BLaER1 treated with 17β-estradiol and CSF1 and Interleukin-3, amounts not matched to agents 10 nM and 100 nM (cell line): ENCODE measurements at regions not wholly inside any gene's neighbourhood (a gene's known extent, or its start where the extent isn't known, plus 50 kb on each side); places are given as distances from the start of the nearest gene placed in this dataset.
A peak's percentile ranks its signal among the peaks of the same experiment; 100 is the strongest.

Experiments used
- H3K27ac ChIP-seq, 11 experiments: shearing (Covaris generic); formaldehyde crosslinking; 2 replicates each; pipeline ENCODE4 v1.8.1; 2022
- H3K27me3 ChIP-seq, 11 experiments: shearing (Covaris generic); formaldehyde crosslinking; 2 replicates each; pipeline ENCODE4 v1.8.1; 2022
- H3K36me3 ChIP-seq, 11 experiments: shearing (Covaris generic); formaldehyde crosslinking; 2 replicates each; pipeline ENCODE4 v1.8.1; 2022
- H3K4me1 ChIP-seq, 10 experiments: shearing (Covaris generic); formaldehyde crosslinking; 2 replicates each; pipeline ENCODE4 v1.8.1; 2022
- H3K4me2 ChIP-seq, 11 experiments: shearing (Covaris generic); formaldehyde crosslinking; 2 replicates each; pipeline ENCODE4 v1.8.1; 2022
- H3K4me3 ChIP-seq, 10 experiments: shearing (Covaris generic); formaldehyde crosslinking; 2 replicates each; pipeline ENCODE4 v1.8.1; 2022
- H3K9ac ChIP-seq, 11 experiments: shearing (Covaris generic); formaldehyde crosslinking; 2 replicates each; pipeline ENCODE4 v1.8.1; 2022
- H3K9me3 ChIP-seq, 11 experiments: shearing (Covaris generic); formaldehyde crosslinking; replicated peaks in 1 of 11; 2 replicates each; pipeline ENCODE4 v1.8.1; 2022
- H4K20me1 ChIP-seq, 11 experiments: shearing (Covaris generic); formaldehyde crosslinking; 2 replicates each; pipeline ENCODE4 v1.8.1; 2022
- Cebpa-rat ChIP-seq, 11 experiments: shearing (Covaris generic); IDR thresholded peaks; 2 replicates each; pipeline ENCODE4 v1.8.1; 2022

DNA sequence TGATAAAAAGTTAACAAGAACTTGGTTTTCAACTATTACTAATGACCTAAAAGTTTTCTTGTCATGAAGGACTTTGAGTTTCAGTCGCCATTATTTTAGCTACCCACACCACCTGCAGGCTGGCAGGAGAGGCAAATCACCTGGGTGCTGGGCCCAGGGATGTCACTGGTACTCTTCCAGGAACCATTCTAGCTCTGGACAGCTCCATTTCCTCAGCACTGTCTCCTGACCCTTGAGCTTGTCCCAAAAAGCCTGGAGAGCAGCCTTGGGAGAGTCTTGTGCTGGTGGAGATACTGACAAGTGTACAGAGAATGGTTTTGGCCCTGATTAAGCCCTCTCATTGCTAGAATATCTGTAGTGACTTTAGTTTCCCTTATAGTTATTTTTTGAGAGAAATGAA, 1924.1 kb upstream of the WWC1 start:
- Histone ChIP-seq H3K9ac (no peak overlapping the region), H3K27ac (no peak overlapping the region), H4K20me1 (no peaks in the 10 kb centered on the region), H3K27me3 (no peaks in the 10 kb centered on the region), H3K36me3 (no peaks in the 10 kb centered on the region), H3K4me1 (peaks cover 0 to 10% (median 0%) of the 10 kb centered on the region in 10 experiments; a peak in 4 of 20 replicates), H3K4me2 (no peak overlapping the region), H3K4me3 (no peak overlapping the region), H3K9me3 (peaks cover 0 to 4% (median under 1%) of the 10 kb centered on the region in 11 experiments; a peak in 4 of 22 replicates)
- no peak for TF ChIP-seq Cebpa-rat (IDR thresholded peaks at IDR 0.05)

DNA sequence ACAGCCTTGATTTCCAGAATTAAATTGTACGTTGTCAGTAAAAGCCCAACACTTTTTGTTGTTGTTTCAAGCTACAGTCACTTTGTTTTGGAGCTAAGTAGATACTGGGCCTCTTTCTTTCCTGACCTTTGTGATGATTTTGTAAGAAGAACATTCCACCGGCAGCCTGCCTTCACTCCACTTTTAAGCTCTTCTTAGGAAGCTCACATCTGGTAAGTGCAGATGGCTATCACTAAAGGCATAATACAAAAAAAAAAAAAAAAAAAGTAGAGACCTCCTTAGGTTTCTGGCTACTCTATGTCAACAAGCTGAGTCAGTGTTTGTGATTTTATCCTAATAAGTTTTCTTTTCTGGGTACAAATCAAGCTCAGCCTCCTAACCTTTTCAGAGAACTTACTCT, 1922.1 kb upstream of the WWC1 start:
- H3K4me3 ChIP-seq: no peak overlapping the region
- no peak overlapping the region for H3K27ac ChIP-seq
- H3K4me1 ChIP-seq: peaks cover 0 to 10% (median 0%) of the 10 kb centered on the region in 10 experiments; a peak in 4 of 20 replicates
- no peaks in the 10 kb centered on the region for H3K27me3 ChIP-seq
- no peaks in the 10 kb centered on the region for H3K9me3 ChIP-seq
- no peak for TF ChIP-seq Cebpa-rat (IDR thresholded peaks at IDR 0.05)
- H3K9ac ChIP-seq: no peak overlapping the region
- H4K20me1 ChIP-seq: no peaks in the 10 kb centered on the region
- H3K36me3 ChIP-seq: no peaks in the 10 kb centered on the region
- H3K4me2 ChIP-seq: no peak overlapping the region

DNA sequence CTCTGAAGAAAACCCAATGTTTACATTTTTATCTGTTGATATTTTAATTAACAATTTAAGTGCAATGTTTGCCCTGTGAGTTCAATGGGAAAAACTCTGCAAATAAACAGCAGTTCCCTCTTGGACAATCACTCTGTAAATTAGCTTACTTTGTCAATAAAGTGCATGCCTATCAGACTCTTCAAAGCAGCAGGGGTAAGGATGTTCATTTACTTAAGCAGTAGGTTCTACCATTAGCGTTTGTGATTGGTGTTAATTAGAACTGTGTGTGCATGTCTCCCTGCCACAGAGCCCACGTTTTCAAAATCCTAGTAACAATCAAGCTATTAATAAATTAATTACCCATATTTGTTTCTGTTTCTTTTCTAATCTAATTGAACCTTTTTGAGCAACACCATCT, 1921.6 kb upstream of the WWC1 start:
- no peaks in the 10 kb centered on the region for H4K20me1 ChIP-seq

DNA sequence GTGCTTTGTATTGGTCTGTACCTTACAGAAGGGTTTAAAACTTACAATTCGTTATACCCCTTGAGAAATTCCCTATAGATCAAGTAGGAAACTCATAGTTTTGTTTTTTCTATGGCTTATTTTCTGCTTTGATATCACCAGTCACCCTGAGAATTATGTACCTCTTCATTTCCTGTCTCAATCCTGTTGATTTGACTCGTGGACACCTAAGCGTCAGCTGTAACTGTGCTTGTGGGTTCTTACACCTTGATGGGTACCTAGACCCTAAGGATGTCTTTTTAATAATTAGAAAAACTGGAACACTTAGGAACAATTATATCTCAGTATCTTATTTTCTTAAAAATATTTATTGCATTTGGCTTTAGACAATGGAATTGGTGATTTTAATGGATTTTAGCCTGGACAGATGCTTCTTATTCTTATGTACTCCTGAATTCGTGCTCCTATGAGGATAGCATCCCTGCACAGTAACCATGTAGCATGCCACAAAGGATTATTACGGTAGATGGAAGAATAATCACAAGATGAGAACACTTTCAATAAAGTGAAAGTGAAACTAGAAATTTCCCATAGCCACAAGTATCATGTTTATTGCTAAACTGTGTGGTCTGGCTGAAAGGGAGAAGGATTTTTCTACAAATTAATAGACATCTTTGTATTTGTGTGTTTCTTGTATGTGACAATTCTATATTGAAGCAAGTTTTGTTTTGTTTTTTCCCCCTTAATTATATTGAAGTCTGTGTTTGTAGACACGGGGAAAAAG, 1920.3 kb upstream of the WWC1 start:
- no peak overlapping the region for H3K9ac ChIP-seq
- no peak overlapping the region for H3K4me3 ChIP-seq
- no peak for TF ChIP-seq Cebpa-rat (IDR thresholded peaks at IDR 0.05)

More for the DNA sequence above, 1921.6 kb upstream of the WWC1 start:
- TF ChIP-seq Cebpa-rat (IDR thresholded peaks at IDR 0.05): no peak
- Histone ChIP-seq H3K36me3 (no peaks in the 10 kb centered on the region), H3K27ac (no peak overlapping the region), H3K4me1 (peaks cover 0 to 10% (median 0%) of the 10 kb centered on the region in 10 experiments; a peak in 4 of 20 replicates), H3K9me3 (no peaks in the 10 kb centered on the region), H3K4me3 (no peak overlapping the region), H3K9ac (no peak overlapping the region), H3K27me3 (no peaks in the 10 kb centered on the region), H3K4me2 (no peak overlapping the region)

DNA sequence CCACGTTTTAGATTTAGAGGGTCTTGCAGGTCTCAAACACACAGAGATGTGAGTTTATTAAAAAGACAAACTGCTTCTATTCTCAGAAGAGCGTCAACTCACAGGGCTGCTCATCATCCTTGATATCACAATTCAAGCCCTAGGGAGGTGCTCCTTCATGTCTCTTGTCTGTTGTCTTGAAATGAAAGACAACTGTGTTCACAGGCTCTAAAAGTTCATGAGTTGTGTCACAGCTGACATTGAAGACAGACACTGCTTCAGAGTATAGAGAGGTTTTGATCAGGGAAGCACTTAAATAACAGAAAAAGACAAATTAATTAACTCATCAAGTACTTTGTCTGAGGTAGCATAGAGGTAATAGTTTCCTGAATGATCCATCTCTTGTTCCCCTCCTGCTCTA, 1917.6 kb upstream of the WWC1 start:
- no peaks in the 10 kb centered on the region for H3K36me3 ChIP-seq
- H4K20me1 ChIP-seq: no peaks in the 10 kb centered on the region
- no peak overlapping the region for H3K9ac ChIP-seq
- no peak overlapping the region for H3K4me3 ChIP-seq
- H3K27me3 ChIP-seq: no peaks in the 10 kb centered on the region
- H3K4me1 ChIP-seq: peaks cover 0 to 10% (median 0%) of the 10 kb centered on the region in 10 experiments; a peak in 4 of 20 replicates
- peaks cover 5 to 12% (median 10%) of the 10 kb centered on the region in 11 experiments for H3K9me3 ChIP-seq
- no peak overlapping the region for H3K27ac ChIP-seq
- H3K4me2 ChIP-seq: no peak overlapping the region
- TF ChIP-seq Cebpa-rat (IDR thresholded peaks at IDR 0.05): no peak

More for the DNA sequence above, 1920.3 kb upstream of the WWC1 start:
- H3K4me1 ChIP-seq: peaks cover 0 to 10% (median 0%) of the 10 kb centered on the region in 10 experiments; a peak in 4 of 20 replicates
- H3K4me2 ChIP-seq: peak overlapping the region in 10 of 11 experiments; percentile 20 to 71 (median 43); a peak in 16 of 22 replicates
- H3K27me3 ChIP-seq: no peaks in the 10 kb centered on the region
- peak overlapping the region in 1 of 11 experiments; percentile 22; a peak in 1 of 22 replicates for H3K27ac ChIP-seq
- no peaks in the 10 kb centered on the region for H4K20me1 ChIP-seq
- no peaks in the 10 kb centered on the region for H3K36me3 ChIP-seq
- no peaks in the 10 kb centered on the region for H3K9me3 ChIP-seq

DNA sequence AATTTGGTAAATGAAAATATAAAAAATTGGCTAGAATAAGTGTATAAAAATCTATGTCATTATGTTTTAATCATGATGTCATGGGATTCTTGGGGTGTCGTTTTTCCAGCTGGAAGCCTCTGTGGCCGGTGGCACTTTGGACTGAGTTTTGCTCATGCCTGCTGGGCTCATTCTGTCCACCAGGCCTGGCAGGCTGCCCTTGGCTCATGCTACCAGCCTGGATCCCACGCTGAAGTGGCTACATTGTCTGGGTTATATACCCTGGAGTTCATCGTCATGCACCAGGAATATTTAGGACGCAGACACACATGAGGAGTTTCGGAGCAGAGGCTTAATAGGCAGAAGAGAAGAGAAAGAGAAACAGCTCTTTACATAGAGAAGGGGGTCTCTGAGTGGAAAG, 1913.7 kb upstream of the WWC1 start:
- TF ChIP-seq Cebpa-rat (IDR thresholded peaks at IDR 0.05): no peak

DNA sequence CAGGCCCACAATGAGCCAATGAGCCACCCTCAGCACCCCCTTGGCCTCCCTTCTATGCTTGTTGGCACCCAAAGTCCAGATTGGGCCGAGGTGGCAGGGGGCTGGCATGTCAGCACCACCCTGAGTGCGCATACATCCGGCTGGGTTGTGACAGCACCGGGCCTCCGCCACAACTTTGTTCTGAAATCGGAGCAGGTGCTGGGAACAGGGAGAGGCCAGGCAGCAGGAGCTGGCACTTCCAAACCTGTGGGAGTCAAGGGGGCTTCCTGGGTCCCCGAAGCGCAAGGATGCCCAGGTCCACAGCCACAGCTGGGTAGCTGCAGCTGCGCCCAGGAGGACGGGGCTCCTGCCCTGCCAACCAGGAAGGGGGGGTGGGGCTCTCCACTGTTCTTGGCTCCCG, 1911.9 kb upstream of the WWC1 start:
- TF ChIP-seq Cebpa-rat (IDR thresholded peaks at IDR 0.05): no peak
- H3K4me3 ChIP-seq: no peak overlapping the region; a peak in 1 of 20 replicates

More for the DNA sequence above, 1913.7 kb upstream of the WWC1 start:
- H3K9me3 ChIP-seq: peaks cover 16 to 25% (median 21%) of the 10 kb centered on the region in 11 experiments
- H3K27me3 ChIP-seq: no peaks in the 10 kb centered on the region
- H3K27ac ChIP-seq: no peak overlapping the region
- no peak overlapping the region for H3K4me3 ChIP-seq
- no peak overlapping the region for H3K4me2 ChIP-seq
- H3K9ac ChIP-seq: no peak overlapping the region
- H4K20me1 ChIP-seq: no peaks in the 10 kb centered on the region
- no peaks in the 10 kb centered on the region for H3K4me1 ChIP-seq
- H3K36me3 ChIP-seq: no peaks in the 10 kb centered on the region

DNA sequence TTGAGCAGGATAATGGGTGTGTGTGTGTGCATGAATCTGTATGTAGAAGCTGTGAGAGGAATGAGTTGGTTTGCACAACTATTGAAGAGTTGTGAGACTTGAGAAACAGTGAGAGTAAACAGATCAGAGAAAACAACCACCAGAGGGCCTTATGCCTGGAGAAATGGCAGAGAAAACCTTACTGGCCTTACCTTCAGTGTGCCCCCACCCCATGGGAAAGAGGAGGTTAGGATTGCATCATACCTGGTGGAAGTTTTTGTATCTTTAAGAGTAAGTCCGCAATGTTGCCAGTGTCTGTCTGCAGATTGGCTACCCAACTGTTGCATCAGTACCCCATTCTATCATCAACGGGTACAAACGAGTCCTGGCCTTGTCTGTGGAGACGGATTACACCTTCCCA, 1909.4 kb upstream of the WWC1 start:
- Histone ChIP-seq H3K36me3 (no peaks in the 10 kb centered on the region), H3K9me3 (peaks cover 16 to 25% (median 21%) of the 10 kb centered on the region in 11 experiments), H3K9ac (no peak overlapping the region), H3K27ac (no peak overlapping the region), H3K4me1 (no peaks in the 10 kb centered on the region), H3K4me3 (no peak overlapping the region), H3K27me3 (no peaks in the 10 kb centered on the region), H3K4me2 (no peak overlapping the region), H4K20me1 (no peaks in the 10 kb centered on the region)
- peak in 2 of 11 experiments; percentile 11 to 36; a peak in 1 of 22 replicates for TF ChIP-seq Cebpa-rat (IDR thresholded peaks at IDR 0.05)

More for the DNA sequence above, 1911.9 kb upstream of the WWC1 start:
- Histone ChIP-seq H4K20me1 (no peaks in the 10 kb centered on the region), H3K27me3 (no peaks in the 10 kb centered on the region), H3K9me3 (peaks cover 16 to 25% (median 21%) of the 10 kb centered on the region in 11 experiments), H3K27ac (no peak overlapping the region), H3K4me2 (no peak overlapping the region), H3K36me3 (no peaks in the 10 kb centered on the region), H3K4me1 (no peaks in the 10 kb centered on the region), H3K9ac (no peak overlapping the region)

DNA sequence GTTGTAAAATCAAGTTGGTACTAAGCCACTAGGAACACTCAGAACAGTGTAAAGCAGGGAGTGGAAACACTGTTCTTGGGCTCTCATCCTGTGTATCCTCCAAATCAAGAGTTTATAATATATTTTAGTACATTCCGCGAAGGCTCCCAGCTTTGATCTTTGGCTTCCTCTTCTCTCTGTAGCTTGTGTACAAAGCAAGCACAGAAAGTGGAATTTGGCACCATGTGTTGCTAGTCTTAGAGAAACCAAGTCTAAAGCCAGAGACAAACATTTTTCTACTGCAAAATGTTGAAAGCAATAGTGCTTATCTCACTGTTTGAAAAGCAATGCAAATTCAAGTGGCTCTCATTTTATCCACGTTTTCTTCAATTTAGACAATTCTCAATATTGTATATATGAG, 1893.3 kb upstream of the WWC1 start:
- H3K4me2 ChIP-seq: no peak overlapping the region
- H3K27me3 ChIP-seq: no peaks in the 10 kb centered on the region
- H4K20me1 ChIP-seq: no peaks in the 10 kb centered on the region
- H3K4me3 ChIP-seq: no peak overlapping the region
- no peak for TF ChIP-seq Cebpa-rat (IDR thresholded peaks at IDR 0.05)
- peaks cover 0 to 4% (median 0%) of the 10 kb centered on the region in 10 experiments; a peak in 1 of 20 replicates for H3K4me1 ChIP-seq
- H3K9me3 ChIP-seq: no peaks in the 10 kb centered on the region
- H3K9ac ChIP-seq: no peak overlapping the region
- H3K27ac ChIP-seq: no peak overlapping the region
- H3K36me3 ChIP-seq: no peaks in the 10 kb centered on the region

DNA sequence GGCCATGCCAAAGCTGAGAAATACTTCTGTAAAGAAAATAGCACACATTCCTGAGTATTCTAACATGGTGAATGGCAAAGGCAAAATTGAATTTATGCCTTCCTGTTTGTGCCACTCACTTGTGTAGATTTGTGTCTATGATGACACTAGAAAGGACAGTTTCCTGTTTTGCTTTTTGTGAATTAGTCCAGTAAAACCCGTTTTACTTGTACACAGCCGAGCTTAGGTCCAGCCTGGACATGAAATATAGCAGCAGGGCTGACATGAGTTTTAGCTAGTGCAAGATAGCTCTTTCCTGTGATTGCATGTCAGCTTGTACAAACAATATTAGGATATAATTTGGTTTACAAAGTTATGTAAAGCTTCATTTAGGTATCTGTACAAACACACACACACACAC, 1891.7 kb upstream of the WWC1 start:
- Histone ChIP-seq H3K27ac (no peak overlapping the region), H3K4me2 (no peak overlapping the region), H3K36me3 (no peaks in the 10 kb centered on the region), H4K20me1 (no peaks in the 10 kb centered on the region), H3K4me3 (no peak overlapping the region), H3K9ac (no peak overlapping the region), H3K27me3 (no peaks in the 10 kb centered on the region), H3K9me3 (no peaks in the 10 kb centered on the region), H3K4me1 (no peaks in the 10 kb centered on the region)
- no peak for TF ChIP-seq Cebpa-rat (IDR thresholded peaks at IDR 0.05)
